MM.1S (cell line): ENCODE measurements at regions not wholly inside any gene's neighbourhood (a gene's known extent, or its start where the extent isn't known, plus 50 kb on each side); places are given as distances from the start of the nearest gene placed in this dataset.

Experiments used
- CTCF ChIP-seq: fragments of 300-600 bp; sonication (generic); IDR thresholded peaks from 2 replicates; pipeline ENCODE4 v1.5.1; 2016; ENCODE audit warnings: antibody characterized with exemption, low read length, mixed read lengths
- EZH2 ChIP-seq: fragments of 300-600 bp; sonication (generic); optimal IDR thresholded peaks from 2 replicates; pipeline ENCODE3; 2017; ENCODE audit warnings: low read depth, mild to moderate bottlenecking, antibody characterized with exemption, low read length, mixed read lengths

GRCh38 chr9:82891321-82891720 is 171.6 kb downstream of the RASEF start:
- TF ChIP-seq CTCF (no peak), EZH2 (no peak)
